Gastroesophageal sphincter (tissue), 4 donors: ENCODE measurements at regions not wholly inside any gene's neighbourhood (a gene's known extent, or its start where the extent isn't known, plus 50 kb on each side); places are given as distances from the start of the nearest gene placed in this dataset.
A peak's percentile ranks its signal among the peaks of the same experiment; 100 is the strongest.
"Not testable (repeated sequence)": the region's sequence is repeated elsewhere in the genome, so short reads cannot be mapped to it uniquely, and the experiment has no call there.

Source experiments
- ATAC-seq: fragments of 150-250 bp; one replicate; pipeline ENCODE4 v1.9.1; 2016; ENCODE audit warnings: mild to moderate bottlenecking, moderate library complexity
- H3K27ac ChIP-seq, 4 donors: fragments of 200-600 bp; sonication (generic) in 3 of 4; 1 replicate in 3 of 4; 2 replicates in 1 of 4; pipeline ENCODE4 v1.5.1; 2016 to 2019
- H3K27me3 ChIP-seq: fragments of 200-600 bp; sonication (generic); one replicate; pipeline ENCODE4 v1.5.1; 2019
- H3K36me3 ChIP-seq, 2 donors: fragments of 200-600 bp; sonication (generic); one replicate each; pipeline ENCODE4 v1.5.1; 2019; ENCODE audit warnings: control low read depth in 1 of 2
- H3K4me1 ChIP-seq, 3 donors: fragments of 200-600 bp; sonication (generic); 1 replicate in 2 of 3; 2 replicates in 1 of 3; pipeline ENCODE4 v1.5.1; 2016 to 2019; ENCODE audit warnings: control low read depth in 2 of 3
- H3K4me3 ChIP-seq, 2 donors: fragments of 200-600 bp; sonication (generic); one replicate each; pipeline ENCODE4 v1.5.1; 2019; ENCODE audit warnings: mild to moderate bottlenecking in 1 of 2, moderate library complexity in 1 of 2
- H3K9me3 ChIP-seq, 3 donors: fragments of 200-600 bp; sonication (generic); one replicate each; pipeline ENCODE4 v1.5.1; 2017 to 2019; ENCODE audit warnings: control low read depth in 2 of 3
- CTCF ChIP-seq, 4 experiments: fragments of 200-600 bp in 2 of 4; fragments of 450-650 bp in 2 of 4; sonication (generic) in 1 of 4; IDR thresholded peaks; one replicate each; pipeline ENCODE4 v1.5.1; 2017 to 2019; ENCODE audit warnings: antibody characterized with exemption in 4 of 4, mild to moderate bottlenecking in 2 of 4, moderate library complexity in 2 of 4
- EP300 ChIP-seq: sonication (generic); formaldehyde crosslinking; IDR thresholded peaks from one replicate; pipeline ENCODE4 v1.6.1; 2017; ENCODE audit warnings: antibody characterized with exemption, mild to moderate bottlenecking
- POLR2A ChIP-seq, 2 donors: fragments of 450-650 bp; IDR thresholded peaks; one replicate each; pipeline ENCODE4 v1.6.1; 2017; ENCODE audit warnings: antibody characterized with exemption in 2 of 2, mild to moderate bottlenecking in 2 of 2, moderate library complexity in 1 of 2
- POLR2AphosphoS5 ChIP-seq: sonication (generic); formaldehyde crosslinking; IDR thresholded peaks from one replicate; pipeline ENCODE4 v1.6.1; 2017; ENCODE audit warnings: antibody characterized with exemption
- WGBS, 2 donors: methylation state at CpG; one replicate each; pipeline ENCODE4 v1.1.5; 2018; ENCODE audit warnings: low coverage in 1 of 2; 5-methylcytosine and 5-hydroxymethylcytosine counted together

GRCh38 chrX:109911046-109911445, 91.9 kb upstream of the TMEM164 start:
- H3K4me3 ChIP-seq, result no peak overlapping the region
- TF ChIP-seq POLR2AphosphoS5, result no peak
- TF ChIP-seq CTCF (IDR thresholded peaks at IDR 0.05), result peak; percentile 17 to 49 (median 30)
- H3K27ac ChIP-seq, result no peak overlapping the region
- no peaks in the 10 kb centered on the region for H3K9me3 ChIP-seq
- ATAC-seq, result no peak
- H3K27me3 ChIP-seq, result no peaks in the 10 kb centered on the region
- no peaks in the 10 kb centered on the region for H3K36me3 ChIP-seq
- H3K4me1 ChIP-seq, result no peaks in the 10 kb centered on the region
- 11 to 25% methylated on average over 1 of the region's 1 CpG for WGBS, 2 donors

DNA sequence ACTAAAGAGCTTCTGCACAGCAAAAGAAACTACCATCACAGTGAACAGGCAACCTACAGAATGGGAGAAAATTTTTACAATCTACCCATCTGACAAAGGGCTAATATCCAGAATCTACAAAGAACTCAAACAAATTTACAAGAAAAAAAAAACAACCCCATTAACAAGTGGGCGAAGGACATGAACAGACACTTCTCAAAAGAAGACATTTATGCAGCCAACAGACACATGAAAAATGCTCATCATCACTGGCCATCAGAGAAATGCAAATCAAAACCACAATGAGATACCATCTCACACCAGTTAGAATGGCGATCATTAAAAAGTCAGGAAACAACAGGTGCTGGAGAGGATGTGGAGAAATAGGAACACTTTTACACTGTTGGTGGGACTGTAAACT, 89.9 kb upstream of the TMEM164 start:
- not testable (repeated sequence) for H3K27ac ChIP-seq, H3K27me3 ChIP-seq, H3K4me3 ChIP-seq, H3K4me1 ChIP-seq, H3K36me3 ChIP-seq, H3K9me3 ChIP-seq, ATAC-seq
- WGBS, 2 donors, result no CpG with 5 or more reads among the region's 2 CpGs

GRCh38 chrX:109914114-109914849, 88.6 kb upstream of the TMEM164 start:
- Histone ChIP-seq H3K36me3 (no peaks in the 10 kb centered on the region), H3K4me3 (no peak overlapping the region), H3K9me3 (no peaks in the 10 kb centered on the region), H3K27ac (no peak overlapping the region), H3K27me3 (no peaks in the 10 kb centered on the region), H3K4me1 (no peaks in the 10 kb centered on the region)
- 87 to 91% methylated on average over 5 to 6 of the region's 8 CpGs for WGBS, 2 donors
- ATAC-seq, result no peak
- no peak for TF ChIP-seq CTCF (IDR thresholded peaks at IDR 0.05)
- TF ChIP-seq POLR2AphosphoS5, result no peak
- no peak for TF ChIP-seq EP300
- TF ChIP-seq POLR2A (IDR thresholded peaks at IDR 0.05), result no peak

DNA sequence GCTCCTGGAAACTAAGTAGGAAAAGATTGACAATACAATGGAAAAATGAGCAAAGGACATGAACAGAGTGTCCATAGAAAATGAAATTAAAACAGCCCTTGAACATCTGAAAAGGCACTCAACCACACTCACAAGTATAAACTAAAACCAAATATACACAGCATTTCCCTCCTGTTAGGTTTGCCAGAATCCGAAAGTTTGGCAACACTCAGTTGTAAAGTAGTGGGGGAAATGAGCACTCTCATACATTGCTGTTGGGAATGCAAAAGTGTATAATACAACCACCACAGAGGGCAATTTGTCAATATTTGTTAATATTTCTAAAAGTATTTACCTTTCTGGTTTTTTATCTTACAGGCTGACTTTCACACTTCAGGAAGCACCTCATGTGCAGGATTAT, 84.2 kb upstream of the TMEM164 start:
- Histone ChIP-seq H3K4me1 (no peaks in the 10 kb centered on the region), H3K27me3 (no peaks in the 10 kb centered on the region), H3K9me3 (no peaks in the 10 kb centered on the region), H3K27ac (no peak overlapping the region), H3K4me3 (no peak overlapping the region), H3K36me3 (no peaks in the 10 kb centered on the region)
- 40 to 56% methylated on average over 1 of the region's 1 CpG for WGBS, 2 donors
- no peak for ATAC-seq
- TF ChIP-seq CTCF (IDR thresholded peaks at IDR 0.05) (no peak), POLR2AphosphoS5 (no peak), EP300 (no peak), POLR2A (IDR thresholded peaks at IDR 0.05) (no peak)

GRCh38 chrX:109920325-109920724, 82.6 kb upstream of the TMEM164 start:
- no peak for ATAC-seq
- Histone ChIP-seq H3K4me1 (no peaks in the 10 kb centered on the region), H3K9me3 (no peaks in the 10 kb centered on the region), H3K36me3 (no peaks in the 10 kb centered on the region), H3K4me3 (no peak overlapping the region), H3K27ac (no peak overlapping the region), H3K27me3 (no peaks in the 10 kb centered on the region)
- 100% methylated on average over 1 of the region's 4 CpGs for WGBS, 2 donors
- TF ChIP-seq EP300 (no peak), POLR2A (IDR thresholded peaks at IDR 0.05) (no peak), POLR2AphosphoS5 (no peak), CTCF (IDR thresholded peaks at IDR 0.05) (no peak)
